WTC11 (cell line): ENCODE measurements at regions not wholly inside any gene's neighbourhood (a gene's known extent, or its start where the extent isn't known, plus 50 kb on each side); places are given as distances from the start of the nearest gene placed in this dataset.

Source experiments
- ATAC-seq: fragments of 200-7000 bp; cut with Tn5 transposase; 2 replicates; pipeline ENCODE4 v1.10.0; 2021; ENCODE audit warnings: mild to moderate bottlenecking, moderate library complexity
- CTCF ChIA-PET: fragments of 300-600 bp; sonication (Branson Sonifier 250); formaldehyde crosslinking; loops from one replicate; lab custom pipeline; 2021; ENCODE audit warnings: antibody characterized with exemption; lab: Charles Lee
- POLR2A ChIA-PET: fragments of 350-600 bp; sonication (Branson Sonifier 250); formaldehyde crosslinking; loops from one replicate; lab custom pipeline; 2021; ENCODE audit warnings: antibody characterized with exemption; lab: Charles Lee
- DNase-seq: peaks from one replicate; pipeline ENCODE4 v3.0.0; 2021; ENCODE audit warnings: low spot score
- H3K27ac Mint-ChIP-seq: 2 replicates; pipeline ENCODE4 v1.8.0; 2021; ENCODE audit warnings: mixed read lengths
- H3K27me3 Mint-ChIP-seq: 2 replicates; pipeline ENCODE4 v1.8.0; 2021; ENCODE audit warnings: low read depth, mild to moderate bottlenecking, moderate library complexity, mixed read lengths
- H3K36me3 Mint-ChIP-seq: 2 replicates; pipeline ENCODE4 v1.8.0; 2021; ENCODE audit warnings: mixed read lengths
- H3K4me1 Mint-ChIP-seq: 2 replicates; pipeline ENCODE4 v1.8.0; 2022; ENCODE audit warnings: mixed read lengths
- H3K4me3 Mint-ChIP-seq: 2 replicates; pipeline ENCODE4 v1.8.0; 2021; ENCODE audit warnings: mild to moderate bottlenecking, moderate library complexity, mixed read lengths
- H3K9me3 Mint-ChIP-seq: 2 replicates; pipeline ENCODE4 v1.8.0; 2021; ENCODE audit warnings: mixed read lengths
- ATF1 ChIP-seq: sonication (generic); formaldehyde crosslinking; IDR thresholded peaks from 2 replicates; pipeline ENCODE4 v1.8.1; 2023; ENCODE audit warnings: mild to moderate bottlenecking, moderate library complexity, missing genetic modification reagents
- ATF3 ChIP-seq: sonication (generic); formaldehyde crosslinking; conservative IDR thresholded peaks from 2 replicates; pipeline ENCODE4 v1.8.1; 2022; ENCODE audit warnings: mild to moderate bottlenecking, missing genetic modification reagents
- ESRRA ChIP-seq: sonication (generic); formaldehyde crosslinking; IDR thresholded peaks from 2 replicates; pipeline ENCODE4 v1.8.1; 2022; ENCODE audit warnings: mild to moderate bottlenecking, missing genetic modification reagents, borderline replicate concordance
- ETV6 ChIP-seq: sonication (generic); formaldehyde crosslinking; IDR thresholded peaks from 2 replicates; pipeline ENCODE4 v1.8.1; 2022; ENCODE audit warnings: mild to moderate bottlenecking, missing genetic modification reagents
- HMGA2 ChIP-seq: fragments of 250-450 bp; sonication (Bioruptor Pico); IDR thresholded peaks from 2 replicates; pipeline ENCODE4 v1.4.0; 2021; ENCODE audit warnings: mild to moderate bottlenecking, moderate library complexity
- IRF1 ChIP-seq: sonication (generic); formaldehyde crosslinking; IDR thresholded peaks from 2 replicates; pipeline ENCODE4 v1.8.0; 2023; ENCODE audit warnings: missing genetic modification reagents
- KAT7 ChIP-seq: sonication (generic); formaldehyde crosslinking; IDR thresholded peaks from 2 replicates; pipeline ENCODE4 v1.8.1; 2023; ENCODE audit warnings: missing genetic modification reagents, mild to moderate bottlenecking, borderline replicate concordance
- MAX ChIP-seq: sonication (generic); formaldehyde crosslinking; IDR thresholded peaks from 2 replicates; pipeline ENCODE4 v1.8.0; 2022; ENCODE audit warnings: mild to moderate bottlenecking, missing genetic modification reagents
- NR1H2 ChIP-seq: sonication (generic); formaldehyde crosslinking; IDR thresholded peaks from 2 replicates; pipeline ENCODE4 v1.9.0; 2021; ENCODE audit warnings: mild to moderate bottlenecking, moderate library complexity, missing genetic modification reagents
- NR2C2 ChIP-seq: sonication (generic); formaldehyde crosslinking; IDR thresholded peaks from 2 replicates; pipeline ENCODE4 v1.8.0; 2022; ENCODE audit warnings: mild to moderate bottlenecking, missing genetic modification reagents
- NR3C1 ChIP-seq: sonication (generic); formaldehyde crosslinking; conservative IDR thresholded peaks from 2 replicates; pipeline ENCODE4 v1.8.1; 2023; ENCODE audit warnings: low read depth, mild to moderate bottlenecking, missing genetic modification reagents
- PREB ChIP-seq: sonication (generic); formaldehyde crosslinking; IDR thresholded peaks from 2 replicates; pipeline ENCODE4 v1.8.1; 2022; ENCODE audit warnings: mild to moderate bottlenecking, missing genetic modification reagents, moderate library complexity, borderline replicate concordance
- PRRX2 ChIP-seq: fragments of 250-450 bp; sonication (Bioruptor Pico); IDR thresholded peaks from 2 replicates; pipeline ENCODE4 v1.8.0; 2021; ENCODE audit warnings: mild to moderate bottlenecking
- USF2 ChIP-seq: sonication (generic); formaldehyde crosslinking; IDR thresholded peaks from 2 replicates; pipeline ENCODE4 v1.8.1; 2023; ENCODE audit warnings: mild to moderate bottlenecking, missing genetic modification reagents, moderate library complexity
- ZNF281 ChIP-seq: sonication (generic); formaldehyde crosslinking; IDR thresholded peaks from 2 replicates; pipeline ENCODE4 v1.8.0; 2023; ENCODE audit warnings: mild to moderate bottlenecking, missing genetic modification reagents
- ZNF423 ChIP-seq: fragments of 250-450 bp; sonication (Bioruptor Pico); IDR thresholded peaks from 2 replicates; pipeline ENCODE4 v2.1.2; 2022; ENCODE audit warnings: mild to moderate bottlenecking, moderate library complexity
- ZNF532 ChIP-seq: fragments of 250-450 bp; sonication (Bioruptor Pico); IDR thresholded peaks from 2 replicates; pipeline ENCODE4 v1.9.0; 2021; ENCODE audit warnings: mild to moderate bottlenecking, borderline replicate concordance

- ATAC-seq (no peak), DNase-seq (no peak)
- H3K27me3 Mint-ChIP-seq = no peaks in the 10 kb centered on the region
- H3K27ac Mint-ChIP-seq = no peak overlapping the region
- CTCF ChIA-PET = no interaction called here
- H3K4me1 Mint-ChIP-seq = peaks cover 26% of the 10 kb centered on the region
- no peaks in the 10 kb centered on the region for H3K9me3 Mint-ChIP-seq
- TF ChIP-seq ZNF532 (CRISPR knock-in tag) (no peak), HMGA2 (CRISPR knock-in tag) (no peak), NR1H2 (CRISPR knock-in tag) (no peak), KAT7 (CRISPR knock-in tag) (no peak), NR2C2 (CRISPR knock-in tag) (no peak), ETV6 (no peak)
- no peak overlapping the region for H3K4me3 Mint-ChIP-seq
- no peaks in the 10 kb centered on the region for H3K36me3 Mint-ChIP-seq
- POLR2A ChIA-PET = interaction anchor here (0.6 kb wide), 1 partner anchor 932 kb away, joined by 3 read pairs; no protein-coding TSS in a partner anchor
Observed at GRCh38 chr6:92911301-92911700, 508.1 kb downstream of the EPHA7 start.

GRCh38 chr6:92910646-92911045, 508.7 kb downstream of the EPHA7 start:
- Mint-ChIP-seq H3K36me3 (no peaks in the 10 kb centered on the region), H3K4me1 (peaks cover 25% of the 10 kb centered on the region), H3K27ac (no peak overlapping the region), H3K27me3 (no peaks in the 10 kb centered on the region), H3K9me3 (no peaks in the 10 kb centered on the region), H3K4me3 (no peak overlapping the region)
- ChIA-PET CTCF (no interaction called here), POLR2A (no interaction called here)
- TF ChIP-seq USF2 (CRISPR knock-in tag) = no peak
- TF ChIP-seq ZNF423 (CRISPR knock-in tag) = no peak
- TF ChIP-seq PREB (CRISPR knock-in tag) = no peak
- no peak for TF ChIP-seq NR3C1 (CRISPR knock-in tag)
- no peak for TF ChIP-seq MAX
- TF ChIP-seq ESRRA (CRISPR knock-in tag) = no peak
- no peak for TF ChIP-seq ZNF281
- TF ChIP-seq PRRX2 = no peak
- no peak for TF ChIP-seq ATF1
- TF ChIP-seq IRF1 (CRISPR knock-in tag) = no peak
- TF ChIP-seq ATF3 (CRISPR knock-in tag) = no peak
- ATAC-seq (no peak), DNase-seq (no peak)
